Spleen (tissue), 11 donors: ENCODE measurements at regions not wholly inside any gene's neighbourhood (a gene's known extent, or its start where the extent isn't known, plus 50 kb on each side); places are given as distances from the start of the nearest gene placed in this dataset.

Experiments used
- DNase-seq: peaks from one replicate; pipeline ENCODE4 v3.0.0-alpha.2; 2020
- H3K27ac ChIP-seq, 8 donors: fragments of 200-600 bp; sonication (generic) in 7 of 8; 1 replicate in 4 of 8; 2 replicates in 4 of 8; pipeline versions ENCODE4 v1.5.0 to v1.8.0; 2016 to 2021; ENCODE audit warnings: inconsistent platforms in 4 of 8, mild to moderate bottlenecking in 4 of 8, moderate library complexity in 1 of 8
- H3K27me3 ChIP-seq, 7 donors: fragments of 200-600 bp; sonication (generic) in 6 of 7; replicated peaks in 1 of 7; 1 replicate in 4 of 7; 2 replicates in 3 of 7; pipeline versions ENCODE4 v1.5.0 to v1.8.0; 2016 to 2021; ENCODE audit warnings: inconsistent platforms in 3 of 7, mild to moderate bottlenecking in 1 of 7
- H3K36me3 ChIP-seq, 6 donors: fragments of 200-600 bp; sonication (generic) in 5 of 6; 1 replicate in 4 of 6; 2 replicates in 2 of 6; pipeline versions ENCODE4 v1.5.0 to v1.8.0; 2016 to 2021; ENCODE audit warnings: inconsistent platforms in 2 of 6
- H3K4me1 ChIP-seq, 6 donors: fragments of 200-600 bp; sonication (generic) in 5 of 6; 1 replicate in 3 of 6; 2 replicates in 3 of 6; pipeline versions ENCODE4 v1.5.0 to v1.8.0; 2016 to 2021; ENCODE audit warnings: inconsistent platforms in 3 of 6
- H3K4me3 ChIP-seq, 8 donors: fragments of 200-600 bp; sonication (generic) in 7 of 8; 1 replicate in 4 of 8; 2 replicates in 4 of 8; pipeline versions ENCODE4 v1.5.0 to v1.8.0; 2016 to 2021; ENCODE audit warnings: inconsistent platforms in 4 of 8, mild to moderate bottlenecking in 4 of 8, moderate library complexity in 2 of 8
- H3K9me3 ChIP-seq, 8 donors: fragments of 200-600 bp; sonication (generic) in 7 of 8; 1 replicate in 4 of 8; 2 replicates in 4 of 8; pipeline versions ENCODE4 v1.5.0 to v1.8.0; 2016 to 2021; ENCODE audit warnings: inconsistent platforms in 4 of 8
- CTCF ChIP-seq, 11 experiments: fragments of 200-600 bp in 7 of 11; fragments of 450-650 bp in 4 of 11; sonication (generic) in 4 of 11; IDR thresholded peaks in 8 of 11; conservative IDR thresholded peaks in 3 of 11; 1 replicate in 7 of 11; 2 replicates in 4 of 11; pipeline versions ENCODE4 v1.4.0 to v1.8.0; 2016 to 2021; ENCODE audit warnings: antibody characterized with exemption in 11 of 11, inconsistent platforms in 4 of 11, mild to moderate bottlenecking in 1 of 11
- POLR2A ChIP-seq, 3 donors: fragments of 450-650 bp; IDR thresholded peaks; one replicate each; pipeline ENCODE4 v1.5.1; 2017; ENCODE audit warnings: antibody characterized with exemption in 3 of 3, mild to moderate bottlenecking in 1 of 3
- POLR2AphosphoS5 ChIP-seq, 3 donors: sonication (generic); formaldehyde crosslinking; IDR thresholded peaks; one replicate each; pipeline ENCODE4 v1.5.1; 2017; ENCODE audit warnings: antibody characterized with exemption in 3 of 3
- WGBS, 5 donors: extraction: QIAGEN DNeasy Blood & Tissue Kit in 3 of 5; methylation state at CpG; one replicate each; pipeline versions ENCODE4 v1.1.5 to v1.1.7; 2013 to 2018; 5-methylcytosine and 5-hydroxymethylcytosine counted together
- intact Hi-C: fragments of 100-400 bp; cut with DNase I; formaldehyde crosslinking; loops from one replicate; pipeline ENCODE4 v1.15.0; 2023; ENCODE audit warnings: low total_unique reads
- donor health status: healthy with polysubstance abuse.
- donor health status: DM: no; HTN: no; CAD: no; lungs with moderate emphysema.
- donor health status: DM: no; HTN: no; CAD: no.
- donor health status: Bipolar disorder and iron deficiency.
- donor health status: healthy.
- donor health status: DM: no; HTN: no; CAD: no.
- donor health status: DM: yes; HTN: yes; CAD: no.

GRCh38 chr7:52777051-52777822, 258.2 kb upstream of the POM121L12 start:
- TF ChIP-seq POLR2A (IDR thresholded peaks at IDR 0.05), result no peak
- no peak for TF ChIP-seq CTCF (IDR thresholded peaks at IDR 0.05 in 8 of 11, conservative IDR thresholded peaks at IDR 0.05 in 3 of 11)
- no peak for TF ChIP-seq POLR2AphosphoS5 (IDR thresholded peaks at IDR 0.05)
- Histone ChIP-seq H3K4me3 (no peak overlapping the region), H3K36me3 (no peaks in the 10 kb centered on the region), H3K27ac (no peak overlapping the region), H3K4me1 (no peaks in the 10 kb centered on the region), H3K27me3 (no peaks in the 10 kb centered on the region), H3K9me3 (peaks cover 0 to 35% (median 10%) of the 10 kb centered on the region in 8 donors)
- 70 to 84% (median 75%) methylated on average over 5 of the region's 5 CpGs for WGBS, 5 donors
- intact Hi-C loops, result no loop called here
- no peak for DNase-seq

GRCh38 chr7:52775876-52776275, 259.6 kb upstream of the POM121L12 start:
- intact Hi-C loops, result no loop called here
- peaks cover 0 to 24% (median 7%) of the 10 kb centered on the region in 8 donors for H3K9me3 ChIP-seq
- no peaks in the 10 kb centered on the region for H3K36me3 ChIP-seq
- no peaks in the 10 kb centered on the region for H3K27me3 ChIP-seq
- no peak overlapping the region for H3K4me3 ChIP-seq
- H3K27ac ChIP-seq, result no peak overlapping the region
- WGBS, 5 donors, result 58 to 89% (median 67%) methylated on average over 1 of the region's 1 CpG
- DNase-seq, result no peak
- H3K4me1 ChIP-seq, result no peaks in the 10 kb centered on the region
- TF ChIP-seq CTCF (IDR thresholded peaks at IDR 0.05 in 8 of 11, conservative IDR thresholded peaks at IDR 0.05 in 3 of 11) (no peak), POLR2A (IDR thresholded peaks at IDR 0.05) (no peak), POLR2AphosphoS5 (IDR thresholded peaks at IDR 0.05) (no peak)

GRCh38 chr7:52771177-52771576, 264.3 kb upstream of the POM121L12 start:
- Histone ChIP-seq H3K27me3 (no peaks in the 10 kb centered on the region), H3K27ac (no peak overlapping the region), H3K4me1 (no peaks in the 10 kb centered on the region), H3K9me3 (no peaks in the 10 kb centered on the region), H3K4me3 (no peak overlapping the region), H3K36me3 (no peaks in the 10 kb centered on the region)
- intact Hi-C loops, result no loop called here
- DNase-seq, result no peak
- 78 to 89% (median 86%) methylated on average over 5 of the region's 5 CpGs for WGBS, 5 donors
- TF ChIP-seq POLR2AphosphoS5 (IDR thresholded peaks at IDR 0.05) (no peak), CTCF (IDR thresholded peaks at IDR 0.05 in 8 of 11, conservative IDR thresholded peaks at IDR 0.05 in 3 of 11) (no peak)

DNA sequence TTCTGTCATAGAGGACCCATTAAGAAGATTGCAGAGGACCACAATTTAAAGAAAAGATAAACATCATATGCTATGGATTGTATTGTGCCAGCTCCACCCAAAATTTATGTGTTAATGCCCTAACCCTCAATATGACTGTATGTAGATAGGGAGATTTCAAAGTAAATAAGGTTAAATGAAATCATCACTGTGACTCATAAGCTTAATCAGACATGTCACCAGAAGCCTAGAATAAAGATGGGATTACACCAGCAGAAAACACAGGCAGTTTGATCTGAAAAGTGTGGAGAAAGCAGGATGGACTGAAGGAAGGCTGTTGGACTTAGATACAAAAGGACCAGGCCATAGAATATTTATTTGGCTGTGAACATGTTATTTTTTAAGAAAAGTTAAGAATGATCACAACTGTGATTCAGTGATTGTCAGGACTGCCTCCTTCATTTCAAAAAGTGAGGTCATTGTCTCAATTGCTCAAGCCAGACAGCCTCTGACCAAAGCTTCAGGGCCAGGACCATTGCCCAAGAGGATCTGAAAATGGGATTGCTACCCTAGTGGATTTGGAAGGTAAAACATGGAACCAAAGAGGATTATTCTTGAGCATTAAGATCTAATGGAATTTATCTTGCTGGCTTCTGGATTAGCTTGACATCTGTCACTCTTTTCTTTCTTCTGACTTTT, 270.8 kb upstream of the POM121L12 start:
- no peak overlapping the region for H3K27ac ChIP-seq
- H3K27me3 ChIP-seq, result no peaks in the 10 kb centered on the region
- intact Hi-C loops, result no loop called here
- TF ChIP-seq POLR2AphosphoS5 (IDR thresholded peaks at IDR 0.05) (no peak), CTCF (IDR thresholded peaks at IDR 0.05 in 8 of 11, conservative IDR thresholded peaks at IDR 0.05 in 3 of 11) (no peak), POLR2A (IDR thresholded peaks at IDR 0.05) (no peak)
- H3K36me3 ChIP-seq, result no peaks in the 10 kb centered on the region
- no peak for DNase-seq
- H3K9me3 ChIP-seq, result peaks cover 0 to 14% (median 6%) of the 10 kb centered on the region in 8 donors
- no peaks in the 10 kb centered on the region for H3K4me1 ChIP-seq
- H3K4me3 ChIP-seq, result no peak overlapping the region
